Breast epithelium (tissue), 4 donors: ENCODE measurements at regions not wholly inside any gene's neighbourhood (a gene's known extent, or its start where the extent isn't known, plus 50 kb on each side); places are given as distances from the start of the nearest gene placed in this dataset.

Experiments used
- DNase-seq, 2 donors: peaks; one replicate each; pipeline ENCODE4 v3.0.0-alpha.2; 2019; ENCODE audit warnings: low spot score in 2 of 2
- H3K27ac ChIP-seq, 2 donors: fragments of 200-600 bp; sonication (generic) in 1 of 2; one replicate each; pipeline ENCODE4 v1.5.1; 2016 to 2019; ENCODE audit warnings: mild to moderate bottlenecking in 1 of 2
- H3K27me3 ChIP-seq, 2 donors: fragments of 200-600 bp; sonication (generic) in 1 of 2; one replicate each; pipeline versions ENCODE4 v1.5.1 to v1.6.0; 2017 to 2019; ENCODE audit warnings: control low read depth in 1 of 2, mild to moderate bottlenecking in 1 of 2
- H3K36me3 ChIP-seq: fragments of 200-600 bp; one replicate; pipeline ENCODE4 v1.5.1; 2019
- H3K4me1 ChIP-seq, 2 donors: fragments of 200-600 bp; sonication (generic); one replicate each; pipeline ENCODE4 v1.5.1; 2016 to 2019; ENCODE audit warnings: control low read depth in 1 of 2
- H3K4me3 ChIP-seq, 3 donors: fragments of 200-600 bp; sonication (generic); 1 replicate in 2 of 3; 2 replicates in 1 of 3; pipeline ENCODE4 v1.5.1; 2016 to 2019; ENCODE audit warnings: mild to moderate bottlenecking in 3 of 3, moderate library complexity in 2 of 3
- H3K9me3 ChIP-seq, 2 donors: fragments of 200-600 bp; sonication (generic) in 1 of 2; one replicate each; pipeline ENCODE4 v1.5.1; 2016 to 2019; ENCODE audit warnings: control low read depth in 1 of 2
- CTCF ChIP-seq, 3 donors: fragments of 450-650 bp; IDR thresholded peaks; one replicate each; pipeline ENCODE4 v1.5.1; 2016 to 2017; ENCODE audit warnings: antibody characterized with exemption in 3 of 3, mild to moderate bottlenecking in 3 of 3, moderate library complexity in 3 of 3
- POLR2A ChIP-seq: fragments of 450-650 bp; IDR thresholded peaks from one replicate; pipeline ENCODE4 v1.6.1; 2016; ENCODE audit warnings: antibody characterized with exemption, mild to moderate bottlenecking, moderate library complexity
- POLR2AphosphoS5 ChIP-seq, 3 donors: sonication (generic); formaldehyde crosslinking; IDR thresholded peaks; one replicate each; pipeline ENCODE4 v1.6.1; 2017; ENCODE audit warnings: antibody characterized with exemption in 3 of 3
- intact Hi-C: fragments of 100-400 bp; cut with DNase I; formaldehyde crosslinking; loops from one replicate; pipeline ENCODE4 v1.15.1; 2023; ENCODE audit warnings: low total_unique reads

- DNase-seq: no peak
- intact Hi-C loops: no loop called here
- Histone ChIP-seq H3K27ac (no peak overlapping the region), H3K9me3 (no peaks in the 10 kb centered on the region), H3K36me3 (no peaks in the 10 kb centered on the region), H3K27me3 (no peaks in the 10 kb centered on the region), H3K4me1 (no peaks in the 10 kb centered on the region), H3K4me3 (no peak overlapping the region)
- no peak for TF ChIP-seq POLR2A
Measured at GRCh38 chr12:85621041-85621440, 215.2 kb downstream of the RASSF9 start.

GRCh38 chr12:85623763-85624162, 212.4 kb downstream of the RASSF9 start:
- H3K9me3 ChIP-seq: no peaks in the 10 kb centered on the region
- no peak for DNase-seq
- TF ChIP-seq POLR2AphosphoS5 (IDR thresholded peaks at IDR 0.05) (no peak), POLR2A (no peak), CTCF (IDR thresholded peaks at IDR 0.05) (no peak)
- H3K4me1 ChIP-seq: no peaks in the 10 kb centered on the region
- H3K27me3 ChIP-seq: no peaks in the 10 kb centered on the region
- intact Hi-C loops: no loop called here
- no peaks in the 10 kb centered on the region for H3K36me3 ChIP-seq
- no peak overlapping the region for H3K27ac ChIP-seq
- no peak overlapping the region for H3K4me3 ChIP-seq

- TF ChIP-seq CTCF (IDR thresholded peaks at IDR 0.05): no peak
- TF ChIP-seq POLR2AphosphoS5 (IDR thresholded peaks at IDR 0.05): no peak
- TF ChIP-seq POLR2A: no peak
- Histone ChIP-seq H3K36me3 (no peaks in the 10 kb centered on the region), H3K27me3 (no peaks in the 10 kb centered on the region)
Measured at GRCh38 chr12:85625467-85625866, 210.7 kb downstream of the RASSF9 start.

GRCh38 chr12:85626001-85626783, 210.0 kb downstream of the RASSF9 start:
- DNase-seq: no peak
- no peak for TF ChIP-seq CTCF (IDR thresholded peaks at IDR 0.05)
- H3K27me3 ChIP-seq: no peaks in the 10 kb centered on the region
- H3K36me3 ChIP-seq: no peaks in the 10 kb centered on the region
- H3K9me3 ChIP-seq: no peaks in the 10 kb centered on the region
- no peak overlapping the region for H3K27ac ChIP-seq
- H3K4me3 ChIP-seq: no peak overlapping the region
- intact Hi-C loops: no loop called here
- no peaks in the 10 kb centered on the region for H3K4me1 ChIP-seq

More at GRCh38 chr12:85625467-85625866, 210.7 kb downstream of the RASSF9 start:
- Histone ChIP-seq H3K9me3 (no peaks in the 10 kb centered on the region), H3K4me3 (no peak overlapping the region), H3K27ac (no peak overlapping the region), H3K4me1 (no peaks in the 10 kb centered on the region)
- intact Hi-C loops: no loop called here
- no peak for DNase-seq

- Histone ChIP-seq H3K36me3 (no peaks in the 10 kb centered on the region), H3K9me3 (no peaks in the 10 kb centered on the region), H3K4me3 (no peak overlapping the region), H3K27ac (no peak overlapping the region), H3K27me3 (no peaks in the 10 kb centered on the region), H3K4me1 (no peaks in the 10 kb centered on the region)
- no peak for TF ChIP-seq POLR2AphosphoS5 (IDR thresholded peaks at IDR 0.05)
- TF ChIP-seq CTCF (IDR thresholded peaks at IDR 0.05): no peak
- DNase-seq: no peak
- intact Hi-C loops: no loop called here
Measured at GRCh38 chr12:85626784-85627171, 209.4 kb downstream of the RASSF9 start.
